Hepatocyte (in vitro differentiated cells): ENCODE measurements at regions not wholly inside any gene's neighbourhood (a gene's known extent, or its start where the extent isn't known, plus 50 kb on each side); places are given as distances from the start of the nearest gene placed in this dataset.

Experiments used
- EZH2 ChIP-seq: fragments of 200-600 bp; sonication (generic); IDR thresholded peaks from 2 replicates; pipeline ENCODE4 v1.6.1; 2016; ENCODE audit warnings: antibody characterized with exemption, mild to moderate bottlenecking, borderline replicate concordance
- EZH2phosphoT487 ChIP-seq: fragments of 200-600 bp; sonication (generic); IDR thresholded peaks from one replicate; pipeline ENCODE4 v1.6.1; 2018; ENCODE audit warnings: antibody characterized with exemption, mild to moderate bottlenecking, low read depth, moderate library complexity; ENCODE audit not compliant: unreplicated experiment, severe bottlenecking
- TF ChIP-seq, protein P1 (sequence below): fragments of 200-600 bp; sonication (generic); IDR thresholded peaks from 2 replicates; pipeline ENCODE4 v1.5.1; 2016; ENCODE audit warnings: antibody characterized with exemption, mild to moderate bottlenecking; ENCODE audit not compliant: poor library complexity

GRCh38 chr13:32903720-32904119, 112.5 kb upstream of the KL start:
- TF ChIP-seq, protein P1, sequence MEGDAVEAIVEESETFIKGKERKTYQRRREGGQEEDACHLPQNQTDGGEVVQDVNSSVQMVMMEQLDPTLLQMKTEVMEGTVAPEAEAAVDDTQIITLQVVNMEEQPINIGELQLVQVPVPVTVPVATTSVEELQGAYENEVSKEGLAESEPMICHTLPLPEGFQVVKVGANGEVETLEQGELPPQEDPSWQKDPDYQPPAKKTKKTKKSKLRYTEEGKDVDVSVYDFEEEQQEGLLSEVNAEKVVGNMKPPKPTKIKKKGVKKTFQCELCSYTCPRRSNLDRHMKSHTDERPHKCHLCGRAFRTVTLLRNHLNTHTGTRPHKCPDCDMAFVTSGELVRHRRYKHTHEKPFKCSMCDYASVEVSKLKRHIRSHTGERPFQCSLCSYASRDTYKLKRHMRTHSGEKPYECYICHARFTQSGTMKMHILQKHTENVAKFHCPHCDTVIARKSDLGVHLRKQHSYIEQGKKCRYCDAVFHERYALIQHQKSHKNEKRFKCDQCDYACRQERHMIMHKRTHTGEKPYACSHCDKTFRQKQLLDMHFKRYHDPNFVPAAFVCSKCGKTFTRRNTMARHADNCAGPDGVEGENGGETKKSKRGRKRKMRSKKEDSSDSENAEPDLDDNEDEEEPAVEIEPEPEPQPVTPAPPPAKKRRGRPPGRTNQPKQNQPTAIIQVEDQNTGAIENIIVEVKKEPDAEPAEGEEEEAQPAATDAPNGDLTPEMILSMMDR: no peak
- TF ChIP-seq EZH2phosphoT487 (no peak), EZH2 (no peak)
